GM21528 (cell line): ENCODE measurements at regions not wholly inside any gene's neighbourhood (a gene's known extent, or its start where the extent isn't known, plus 50 kb on each side); places are given as distances from the start of the nearest gene placed in this dataset.

Experiments
- ATAC-seq: cut with Tn5 transposase; IDR thresholded peaks from one replicate; pipeline ENCODE4 v1.9.1; 2021; ENCODE audit warnings: mild to moderate bottlenecking, moderate library complexity; ENCODE audit not compliant: unreplicated experiment, low FRiP score

- no peak for ATAC-seq
These were observed 60.0 kb upstream of the PARP11 start for GRCh38 chr12:3933074-3933818.

- ATAC-seq = no peak
These were observed 58.6 kb upstream of the PARP11 start for GRCh38 chr12:3931776-3932175.

GRCh38 chr12:3931206-3931605 lies 58.0 kb upstream of the PARP11 start:
- ATAC-seq = no peak

- no peak for ATAC-seq
These were observed 56.8 kb upstream of the PARP11 start for GRCh38 chr12:3929875-3930615.

- ATAC-seq = no peak
These were observed 55.5 kb upstream of the PARP11 start for GRCh38 chr12:3928538-3929184.

- no peak for ATAC-seq
These were observed 52.4 kb upstream of the PARP11 start for GRCh38 chr12:3925621-3926020.

- ATAC-seq = no peak
These were observed 51.6 kb upstream of the PARP11 start for GRCh38 chr12:3924761-3925160.

GRCh38 chr12:3923021-3923420 lies 49.8 kb upstream of the PARP11 start:
- no peak for ATAC-seq
